ENCODE measurements at regions not wholly inside any gene's neighbourhood (a gene's known extent, or its start where the extent isn't known, plus 50 kb on each side); places are given as distances from the start of the nearest gene placed in this dataset.
"Not testable (repeated sequence)": the region's sequence is repeated elsewhere in the genome, so short reads cannot be mapped to it uniquely, and the experiment has no call there.

- DNase-seq (ENCODE audit: low read depth in 2 of 2) = no peak
Observed at GRCh38 chr5:4553978-4554377, 586.2 kb upstream of the ADAMTS16 start.

- DNase-seq (ENCODE audit: low read depth in 2 of 2) = no peak
Observed at GRCh38 chr5:4555725-4556285, 584.3 kb upstream of the ADAMTS16 start.

GRCh38 chr5:4561403-4561802, 578.7 kb upstream of the ADAMTS16 start:
- DNase-seq (ENCODE audit: low read depth in 2 of 2) = no peak

- no peak for DNase-seq (ENCODE audit: low read depth in 2 of 2)
Observed at GRCh38 chr5:4563400-4563799, 576.7 kb upstream of the ADAMTS16 start.

- no peak for DNase-seq (ENCODE audit: low read depth in 2 of 2)
Observed at GRCh38 chr5:4570047-4570995, 569.8 kb upstream of the ADAMTS16 start.

GRCh38 chr5:4571248-4571948, 568.7 kb upstream of the ADAMTS16 start:
- no peak for DNase-seq (ENCODE audit: low read depth in 2 of 2)

GRCh38 chr5:4572311-4573100, 567.6 kb upstream of the ADAMTS16 start:
- no peak for DNase-seq (ENCODE audit: low read depth in 2 of 2)

GRCh38 chr5:4575608-4576007, 564.5 kb upstream of the ADAMTS16 start:
- no peak for DNase-seq (ENCODE audit: low read depth in 2 of 2)

- no peak for DNase-seq (ENCODE audit: low read depth in 2 of 2)
Observed at GRCh38 chr5:4576161-4576748, 563.9 kb upstream of the ADAMTS16 start.

GRCh38 chr5:4576908-4577307, 563.2 kb upstream of the ADAMTS16 start:
- no peak for DNase-seq (ENCODE audit: low read depth in 2 of 2)

GRCh38 chr5:4579679-4580078, 560.5 kb upstream of the ADAMTS16 start:
- DNase-seq (ENCODE audit: low read depth in 2 of 2) = no peak

- no peak for DNase-seq (ENCODE audit: low read depth in 2 of 2)
Observed at GRCh38 chr5:4580772-4581171, 559.4 kb upstream of the ADAMTS16 start.

GRCh38 chr5:4581289-4581688, 558.8 kb upstream of the ADAMTS16 start:
- DNase-seq (ENCODE audit: low read depth in 2 of 2) = no peak

GRCh38 chr5:4584982-4585381, 555.1 kb upstream of the ADAMTS16 start:
- DNase-seq (ENCODE audit: low read depth in 2 of 2) = no peak

GRCh38 chr5:4613440-4613839, 526.7 kb upstream of the ADAMTS16 start:
- no peak for DNase-seq (ENCODE audit: low read depth in 2 of 2)

GRCh38 chr5:4614088-4614487, 526.0 kb upstream of the ADAMTS16 start:
- no peak for DNase-seq (ENCODE audit: low read depth in 2 of 2)

- not testable (repeated sequence) for DNase-seq (ENCODE audit: low read depth in 2 of 2)
Observed at GRCh38 chr5:4615369-4615768, 524.8 kb upstream of the ADAMTS16 start.

GRCh38 chr5:4625206-4625896, 514.8 kb upstream of the ADAMTS16 start:
- DNase-seq (ENCODE audit: low read depth in 2 of 2) = no peak

- no peak for DNase-seq (ENCODE audit: low read depth in 2 of 2)
Observed at GRCh38 chr5:4627131-4627530, 513.0 kb upstream of the ADAMTS16 start.

- DNase-seq (ENCODE audit: low read depth in 2 of 2) = no peak
Observed at GRCh38 chr5:4627929-4628328, 512.2 kb upstream of the ADAMTS16 start.
